ELR (cell line): ENCODE measurements at regions not wholly inside any gene's neighbourhood (a gene's known extent, or its start where the extent isn't known, plus 50 kb on each side); places are given as distances from the start of the nearest gene placed in this dataset.

Experiments used
- DNase-seq: peaks from one replicate; pipeline ENCODE4 v3.0.0-alpha.2; 2015; ENCODE audit warnings: low read depth

DNA sequence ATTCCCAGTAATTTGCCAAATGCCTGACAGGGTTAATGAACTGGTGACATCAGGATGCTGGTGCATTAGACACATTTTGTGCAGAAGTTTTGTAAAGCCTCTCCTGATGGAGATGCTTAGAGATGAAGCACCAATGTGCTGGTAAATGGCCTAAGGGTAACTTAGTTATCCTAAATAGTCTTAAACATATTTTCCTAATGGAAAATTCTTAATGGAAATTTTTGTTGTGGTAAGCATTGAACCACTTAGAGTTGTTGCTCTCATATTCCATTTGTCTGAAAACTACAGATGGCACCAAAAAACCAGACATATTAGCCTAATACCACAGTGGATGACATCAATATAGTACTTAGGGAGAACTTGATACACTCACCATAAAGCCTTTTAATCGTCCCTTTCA is 154.5 kb upstream of the ANK2 start:
- DNase-seq, result no peak

- DNase-seq, result peak; percentile 27
These were observed 153.4 kb upstream of the ANK2 start for GRCh38 chr4:112895811-112896608.

DNA sequence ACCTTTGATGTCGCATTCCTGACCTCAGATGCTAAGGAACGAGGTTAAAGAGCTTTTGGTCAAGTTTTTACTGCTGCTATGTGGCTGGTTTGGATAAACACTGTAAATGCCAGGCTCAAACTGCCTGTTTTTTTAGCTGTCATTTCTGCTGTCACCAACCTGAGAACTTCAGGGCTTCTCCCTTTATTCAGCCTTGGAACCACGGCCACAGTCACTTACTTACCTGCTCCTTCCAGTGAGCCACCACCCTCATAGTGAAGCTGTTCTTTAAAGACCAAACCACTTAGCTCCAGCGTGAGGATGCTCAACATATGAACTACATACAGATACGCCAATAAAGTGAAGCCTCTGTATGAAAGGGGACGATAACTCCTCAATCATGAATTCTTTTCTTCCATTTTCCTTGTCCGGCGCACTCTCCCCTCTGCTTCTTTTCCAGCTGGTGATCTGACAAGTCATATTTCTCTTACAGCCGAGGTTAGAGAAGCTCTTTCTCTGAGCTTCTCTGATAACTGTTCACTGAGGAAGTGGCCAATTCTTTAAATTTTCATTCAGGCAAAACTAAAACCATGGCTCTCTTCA is 152.8 kb upstream of the ANK2 start:
- no peak for DNase-seq

GRCh38 chr4:112897543-112897942 is 151.9 kb upstream of the ANK2 start:
- DNase-seq, result no peak

- DNase-seq, result no peak
These were observed 150.9 kb upstream of the ANK2 start for GRCh38 chr4:112898357-112899141.

DNA sequence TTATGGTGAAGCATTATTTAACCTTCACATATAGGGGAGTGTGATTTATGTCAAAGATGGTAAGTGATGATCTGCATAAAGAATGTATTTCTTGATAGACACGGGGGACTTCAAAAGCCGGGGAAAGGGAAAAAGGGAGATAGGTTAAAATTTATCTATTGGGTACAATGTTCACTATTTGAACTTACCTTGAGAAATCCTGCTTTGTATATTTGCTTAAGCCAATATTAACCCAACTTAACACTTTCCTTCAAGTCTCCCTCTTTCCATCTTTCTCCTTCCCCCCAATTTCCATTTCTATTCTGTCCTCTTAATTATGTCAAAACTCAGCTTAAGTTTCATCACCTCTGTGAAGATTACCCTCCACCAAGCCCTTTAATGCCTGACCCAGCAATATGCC is 149.0 kb upstream of the ANK2 start:
- DNase-seq, result no peak

- DNase-seq, result no peak
These were observed 147.5 kb upstream of the ANK2 start for GRCh38 chr4:112901962-112902411.

DNA sequence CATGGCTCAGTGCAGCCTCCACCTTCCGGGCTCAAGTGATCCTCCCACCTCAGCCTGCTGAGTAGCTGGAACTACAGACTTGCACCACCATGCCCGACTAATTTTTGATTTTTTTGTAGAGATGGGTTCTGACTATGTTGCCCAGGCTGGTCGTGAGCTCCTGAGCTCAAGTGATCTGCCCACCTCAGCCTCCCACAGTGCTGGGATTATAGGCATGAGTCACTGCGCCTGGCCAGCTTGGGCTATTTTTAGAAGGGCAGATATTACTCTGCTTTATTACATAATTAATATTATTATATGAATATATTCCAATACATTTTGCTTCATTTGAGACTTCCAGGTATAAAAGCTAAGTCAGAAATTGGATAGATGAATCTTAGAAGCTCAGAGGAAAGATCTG is 143.7 kb upstream of the ANK2 start:
- no peak for DNase-seq

GRCh38 chr4:112908511-112908910 is 140.9 kb upstream of the ANK2 start:
- peak; percentile 34 for DNase-seq

DNA sequence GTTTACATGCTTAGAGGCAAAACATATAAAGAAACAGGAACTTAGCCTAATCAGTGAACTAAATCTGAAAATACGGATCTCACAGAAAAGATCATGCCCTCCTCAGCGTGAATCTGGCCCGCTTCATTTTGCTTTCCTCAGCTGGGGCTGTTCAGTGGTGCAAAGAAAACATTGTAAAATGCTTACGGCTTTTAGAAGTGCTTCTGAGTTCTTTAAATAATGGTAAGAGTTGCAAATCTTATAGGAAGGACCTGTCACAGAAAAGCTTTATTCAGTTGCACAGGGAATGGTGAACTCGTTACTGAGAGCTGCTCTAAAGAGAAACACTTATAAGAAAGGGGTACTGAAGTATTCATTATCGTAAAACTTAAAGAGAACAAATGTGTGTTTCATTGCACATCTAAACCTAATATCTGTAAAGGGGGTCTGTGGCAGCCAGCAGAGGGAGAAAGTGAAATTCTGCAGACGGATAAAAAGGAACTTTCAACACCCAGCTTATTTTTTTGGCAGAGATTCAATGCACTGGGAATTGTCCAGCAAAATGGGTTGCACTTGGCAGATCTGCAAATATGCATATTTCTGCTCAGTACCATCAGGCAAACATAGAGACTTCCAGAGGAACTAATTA is 139.2 kb upstream of the ANK2 start:
- DNase-seq, result no peak

DNA sequence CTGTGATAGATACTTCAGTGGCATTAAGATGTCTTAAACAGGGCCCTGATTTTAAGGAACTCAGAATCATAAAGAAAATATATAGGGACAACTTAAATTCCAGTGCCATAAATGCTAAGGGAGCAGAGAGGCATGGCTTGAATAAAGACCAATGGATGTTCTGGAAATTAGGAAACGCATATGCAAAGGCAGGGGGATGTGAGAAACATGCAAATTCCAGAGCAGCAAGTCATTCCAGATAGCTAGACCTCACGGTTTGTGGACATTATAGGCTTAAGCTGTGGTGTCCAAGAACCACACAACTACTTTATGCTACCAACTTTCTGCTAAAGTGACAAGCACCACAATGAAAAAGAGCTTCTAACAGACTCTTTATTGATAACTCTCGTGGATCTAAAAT is 132.6 kb upstream of the ANK2 start:
- peak; percentile 41 for DNase-seq

DNA sequence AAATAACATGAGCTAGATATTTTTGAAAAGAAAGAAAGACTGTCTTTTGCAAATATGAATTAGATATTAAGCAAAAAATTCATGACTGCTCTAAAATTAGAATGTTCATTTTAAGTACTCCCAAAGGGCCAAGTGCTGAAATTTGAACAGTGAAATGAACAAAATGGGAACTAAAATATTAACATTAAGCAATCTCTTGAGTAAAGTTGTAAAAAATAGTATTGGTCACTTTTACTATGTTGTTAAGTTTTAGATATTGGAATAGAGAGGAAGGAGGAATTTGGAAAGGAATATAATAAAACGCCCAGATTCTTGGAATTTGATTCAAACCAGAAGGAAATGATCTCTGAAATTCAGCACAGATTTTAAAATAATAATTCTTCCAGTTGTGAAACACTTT is 125.9 kb upstream of the ANK2 start:
- no peak for DNase-seq

DNA sequence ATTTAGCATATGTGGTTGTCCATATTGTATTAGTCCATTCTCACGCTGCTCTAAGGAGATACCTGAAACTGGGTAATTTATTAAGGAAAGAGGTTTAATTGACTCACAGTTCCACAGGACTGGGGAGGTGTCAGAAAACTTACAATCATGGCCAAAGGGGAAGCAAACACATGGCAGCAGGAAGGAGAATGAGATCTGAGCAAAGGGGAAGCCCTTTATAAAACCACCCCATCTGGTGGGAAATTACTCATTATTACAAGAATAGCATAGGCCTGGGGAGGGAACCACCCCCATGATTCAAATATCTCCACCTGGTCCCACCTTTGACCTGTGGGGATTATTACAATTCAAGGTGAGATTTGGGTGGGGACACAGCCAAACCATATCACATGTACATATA is 122.6 kb upstream of the ANK2 start:
- no peak for DNase-seq

DNA sequence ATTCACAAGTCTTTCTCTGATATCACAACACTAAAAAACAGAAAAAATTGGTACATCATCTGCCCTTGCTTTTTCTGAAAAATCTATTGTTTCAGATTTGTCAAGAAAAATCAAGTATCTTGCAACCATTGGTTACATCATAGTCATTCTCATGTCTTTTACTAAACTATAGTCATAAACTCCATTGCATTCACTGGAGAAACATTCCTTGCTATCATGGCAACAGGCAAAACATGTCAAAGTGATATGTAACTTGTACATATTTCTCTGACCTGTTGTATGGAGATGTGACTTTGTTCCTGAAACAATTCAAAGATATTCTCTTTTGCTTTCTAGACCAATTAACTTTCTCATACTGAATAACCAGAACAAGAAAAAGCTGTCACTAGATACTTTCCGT is 121.9 kb upstream of the ANK2 start:
- no peak for DNase-seq

GRCh38 chr4:112931001-112931400 is 118.5 kb upstream of the ANK2 start:
- DNase-seq, result no peak

DNA sequence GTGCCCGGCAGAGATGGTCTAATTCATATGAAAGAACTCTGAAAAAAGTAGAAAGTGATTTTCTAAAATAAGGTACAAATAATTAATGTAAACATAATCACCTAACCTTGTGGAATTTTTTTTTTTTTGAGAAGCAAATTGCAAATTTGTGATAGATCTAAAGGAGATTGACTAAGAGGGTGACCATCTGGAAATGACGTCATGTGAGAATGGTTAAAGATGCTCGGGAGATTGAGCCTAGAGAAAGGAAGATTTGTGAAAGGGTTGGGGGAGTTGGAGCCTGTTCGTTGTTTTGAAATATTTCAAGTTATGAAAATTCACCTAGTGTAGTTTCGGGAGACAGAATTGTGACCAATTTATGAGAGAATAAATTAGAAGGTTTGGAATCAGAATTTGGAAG is 115.7 kb upstream of the ANK2 start:
- peak; percentile 2 for DNase-seq

DNA sequence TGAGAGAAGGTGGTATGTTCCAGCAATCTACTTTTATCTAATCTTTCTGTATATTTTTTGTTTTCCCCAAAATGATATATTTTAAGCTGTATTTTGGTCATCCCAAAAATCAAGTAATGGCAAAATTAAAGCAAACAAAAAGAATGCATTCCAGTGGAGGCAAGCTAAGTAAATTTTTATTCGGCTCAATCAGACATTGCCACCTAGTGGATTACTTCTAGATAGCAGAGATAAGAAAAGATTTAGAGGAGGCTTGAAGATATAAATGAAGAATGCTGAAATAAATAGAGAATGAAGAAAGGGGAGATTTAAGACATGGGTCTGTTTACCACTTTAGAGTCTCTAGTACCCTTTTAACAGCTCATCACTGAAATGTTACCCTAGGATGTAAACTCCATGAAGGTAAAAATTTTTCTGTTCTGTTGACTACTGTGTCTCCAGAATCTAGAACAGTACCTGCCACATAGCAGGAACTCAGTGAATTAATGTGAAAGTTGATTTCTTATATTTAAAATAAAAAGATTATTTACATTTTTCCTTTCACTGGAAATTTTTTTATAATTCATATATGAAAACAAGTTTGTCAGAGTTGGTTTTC is 110.9 kb upstream of the ANK2 start:
- peak; percentile 67 for DNase-seq

- DNase-seq, result no peak
These were observed 109.6 kb upstream of the ANK2 start for GRCh38 chr4:112939901-112940300.

- no peak for DNase-seq
These were observed 109.1 kb upstream of the ANK2 start for GRCh38 chr4:112940336-112940735.

DNA sequence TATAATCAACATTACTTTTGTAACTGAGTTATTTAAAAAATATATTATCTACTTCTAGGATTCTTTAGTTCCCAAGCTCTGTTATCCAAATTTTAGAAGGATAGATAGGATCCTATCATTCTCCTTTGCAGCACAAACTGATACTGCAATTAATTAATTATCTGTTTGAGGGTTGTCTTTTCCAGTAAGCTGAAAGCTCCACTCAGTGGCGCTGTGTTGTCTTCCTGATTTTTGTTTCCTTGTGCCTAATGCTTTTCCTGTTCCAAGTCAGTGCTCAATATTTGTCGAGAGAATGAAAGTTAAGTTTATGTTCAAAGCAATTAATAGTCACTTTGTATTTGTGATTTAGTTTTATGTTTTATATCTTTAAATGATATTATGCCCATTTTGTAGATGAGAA is 107.4 kb upstream of the ANK2 start:
- DNase-seq, result peak; percentile 16

DNA sequence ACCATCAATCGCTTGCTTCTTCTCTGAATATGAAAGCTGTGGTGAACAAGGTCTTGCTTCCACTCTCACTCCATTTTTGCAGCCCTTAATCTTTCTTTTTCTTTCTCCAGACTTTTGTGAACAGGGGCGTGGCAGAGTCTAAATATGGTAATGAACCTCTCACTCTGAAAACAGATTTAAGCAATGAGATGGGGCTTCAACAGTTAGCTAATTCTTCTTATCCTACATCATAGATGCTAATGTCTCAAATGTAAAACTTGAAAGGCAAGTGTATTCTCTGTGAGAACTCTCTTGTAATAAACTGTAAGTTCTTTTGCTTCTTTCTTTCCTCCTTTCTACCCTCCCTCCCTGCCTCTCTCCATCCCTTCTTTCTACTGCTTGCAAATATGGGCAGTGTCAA is 106.5 kb upstream of the ANK2 start:
- DNase-seq, result no peak

DNA sequence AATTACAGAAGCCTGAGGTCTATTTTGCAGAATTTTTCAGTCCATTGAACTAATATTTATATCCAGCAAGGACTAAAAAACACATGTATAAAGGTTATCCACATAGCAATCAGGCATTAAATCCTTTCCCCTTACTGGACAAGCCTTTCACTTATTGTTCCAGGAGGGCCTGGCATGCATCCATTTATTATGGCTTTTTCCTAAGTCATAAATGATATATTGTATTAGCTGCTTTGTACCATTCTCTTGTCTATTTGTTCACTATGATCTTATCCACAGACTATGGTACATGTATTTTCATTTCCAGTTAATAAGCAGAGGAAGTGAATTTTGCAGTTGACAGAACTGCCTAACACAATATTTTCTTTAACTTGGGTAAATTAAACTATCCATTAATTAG is 105.4 kb upstream of the ANK2 start:
- DNase-seq, result no peak
